OCI-LY7 (cell line): ENCODE measurements at regions not wholly inside any gene's neighbourhood (a gene's known extent, or its start where the extent isn't known, plus 50 kb on each side); places are given as distances from the start of the nearest gene placed in this dataset.
"Not testable (repeated sequence)": the region's sequence is repeated elsewhere in the genome, so short reads cannot be mapped to it uniquely, and the experiment has no call there.

Experiments
- BruUV-seq: library from RNA; stranded (reverse); fragments of 400-500 nt; replicated peaks from 2 replicates; lab custom pipeline; 2021; lab: Mats Ljungman, UMichigan
- CTCF ChIA-PET: fragments of 300-600 bp; sonication (Branson Sonifier 250); formaldehyde crosslinking; loops from one replicate; lab custom pipeline; 2022; ENCODE audit warnings: antibody characterized with exemption; ENCODE audit not compliant: unreplicated experiment; lab: Charles Lee
- POLR2A ChIA-PET: fragments of 300-600 bp; sonication (Branson Sonifier 250); formaldehyde crosslinking; loops from one replicate; lab custom pipeline; 2022; ENCODE audit warnings: antibody characterized with exemption; lab: Charles Lee
- DNase-seq: peaks from one replicate; pipeline ENCODE4 v3.0.0-alpha.2; 2015; ENCODE audit warnings: low spot score
- H2AFZ ChIP-seq: fragments of 200-600 bp; sonication (generic), shearing (Covaris generic); 2 replicates; pipeline ENCODE4 v1.6.1; 2014; ENCODE audit warnings: mild to moderate bottlenecking, antibody characterized with exemption, low read length, moderate library complexity
- H3K27ac ChIP-seq: fragments of 200-600 bp; sonication (generic); 2 replicates; pipeline ENCODE4 v1.5.1; 2014; ENCODE audit warnings: mixed run types, low read depth, mild to moderate bottlenecking, moderate library complexity, low read length, inconsistent platforms; ENCODE audit not compliant: poor library complexity, severe bottlenecking
- H3K36me3 ChIP-seq: fragments of 200-600 bp; sonication (generic); 2 replicates; pipeline ENCODE4 v1.6.1; 2014; ENCODE audit warnings: mild to moderate bottlenecking, antibody characterized with exemption, low read length, moderate library complexity, mixed read lengths; ENCODE audit not compliant: insufficient read depth
- H3K4me1 ChIP-seq: fragments of 200-600 bp; sonication (generic); 2 replicates; pipeline ENCODE4 v1.5.1; 2014; ENCODE audit warnings: mild to moderate bottlenecking, low read length; ENCODE audit not compliant: insufficient read depth, poor library complexity, severe bottlenecking
- H3K4me2 ChIP-seq: fragments of 200-600 bp; sonication (generic); 2 replicates; pipeline ENCODE4 v1.6.1; 2014; ENCODE audit warnings: mild to moderate bottlenecking, low read length
- H3K4me3 ChIP-seq: fragments of 200-600 bp; sonication (generic); 2 replicates; pipeline ENCODE4 v1.5.1; 2014; ENCODE audit warnings: mild to moderate bottlenecking, low read depth, low read length; ENCODE audit not compliant: poor library complexity, severe bottlenecking
- H3K79me2 ChIP-seq: fragments of 200-600 bp; sonication (generic); 2 replicates; pipeline ENCODE4 v1.6.1; 2016; ENCODE audit warnings: low read depth, mild to moderate bottlenecking, low read length, moderate library complexity, mixed read lengths; ENCODE audit not compliant: insufficient read depth
- H3K9me2 ChIP-seq: fragments of 200-600 bp; sonication (generic); 2 replicates; pipeline ENCODE4 v1.6.1; 2016; ENCODE audit warnings: mild to moderate bottlenecking, low read length, mixed read lengths; ENCODE audit not compliant: insufficient read depth
- H3K9me3 ChIP-seq: fragments of 200-600 bp; sonication (generic); 2 replicates; pipeline ENCODE4 v1.6.1; 2014; ENCODE audit warnings: mild to moderate bottlenecking, mixed run types, low read length, mixed read lengths
- H4K20me1 ChIP-seq: fragments of 200-600 bp; sonication (generic); 2 replicates; pipeline ENCODE4 v1.6.1; 2014; ENCODE audit warnings: mild to moderate bottlenecking, antibody characterized with exemption, low read length, moderate library complexity, mixed read lengths; ENCODE audit not compliant: insufficient read depth
- CTCF ChIP-seq: fragments of 200-600 bp; sonication (generic); conservative IDR thresholded peaks from 2 replicates; pipeline ENCODE4 v1.5.1; 2014; ENCODE audit warnings: mild to moderate bottlenecking, antibody characterized with exemption, low read length, moderate library complexity, mixed read lengths
- EZH2phosphoT487 ChIP-seq: fragments of 200-600 bp; sonication (generic); IDR thresholded peaks from 2 replicates; pipeline ENCODE4 v1.6.1; 2018; ENCODE audit warnings: low read depth, borderline replicate concordance, mild to moderate bottlenecking, mixed run types, antibody characterized with exemption, low read length, moderate library complexity, mixed read lengths
- intact Hi-C: fragments of 100-400 bp; cut with micrococcal nuclease; formaldehyde crosslinking; loops from one replicate; pipeline ENCODE4 v1.10.0; 2022; ENCODE audit not compliant: unreplicated experiment

GRCh38 chr20:53652859-53653517, 59.3 kb upstream of the ZNF217 start:
- Histone ChIP-seq H3K9me2 (no peaks in the 10 kb centered on the region), H3K4me3 (peak overlapping the region; percentile 50), H2AFZ (peak overlapping the region; percentile 88), H3K4me1 (peaks cover 66% of the 10 kb centered on the region), H3K79me2 (no peaks in the 10 kb centered on the region), H3K27ac (peak overlapping the region; percentile 91), H4K20me1 (no peaks in the 10 kb centered on the region), H3K36me3 (no peaks in the 10 kb centered on the region), H3K4me2 (peak overlapping the region; percentile 78), H3K9me3 (no peaks in the 10 kb centered on the region)
- TF ChIP-seq EZH2phosphoT487 (no peak), CTCF (no peak)
- intact Hi-C loops = loop anchor here (2.0 to 5.0 kb wide), 3 partner anchors 58 to 220 kb away; no protein-coding TSS in a partner anchor
- BruUV-seq = TSS peak; percentile 100
- POLR2A ChIA-PET = interaction anchor here (0.6 to 3.8 kb wide), 15 partner anchors 9 to 281 kb away, joined by 3 to 17 read pairs (median 4); no protein-coding TSS in a partner anchor
- peak; percentile 41 for DNase-seq
- CTCF ChIA-PET = no interaction called here

GRCh38 chr20:53652090-53652858, 58.6 kb upstream of the ZNF217 start:
- ChIA-PET POLR2A (interaction anchor here (0.6 to 3.8 kb wide), 16 partner anchors 8 to 689 kb away, joined by 3 to 17 read pairs (median 6); no protein-coding TSS in a partner anchor), CTCF (no interaction called here)
- no peaks in the 10 kb centered on the region for H4K20me1 ChIP-seq
- H3K79me2 ChIP-seq = no peaks in the 10 kb centered on the region
- H3K4me3 ChIP-seq = peak overlapping the region; percentile 50
- BruUV-seq = no TSS peak
- H3K36me3 ChIP-seq = no peaks in the 10 kb centered on the region
- H3K9me3 ChIP-seq = no peaks in the 10 kb centered on the region
- no peaks in the 10 kb centered on the region for H3K9me2 ChIP-seq
- H3K4me1 ChIP-seq = peaks cover 59% of the 10 kb centered on the region
- H3K4me2 ChIP-seq = peak overlapping the region; percentile 78
- H3K27ac ChIP-seq = peak overlapping the region; percentile 91
- no peak for TF ChIP-seq CTCF
- no peak for TF ChIP-seq EZH2phosphoT487
- peak; percentile 77 for DNase-seq
- intact Hi-C loops = loop anchor here (2.0 to 5.0 kb wide), 3 partner anchors 57 to 221 kb away; no protein-coding TSS in a partner anchor
- peak overlapping the region; percentile 88 for H2AFZ ChIP-seq

GRCh38 chr20:53649493-53649892, 55.9 kb upstream of the ZNF217 start:
- intact Hi-C loops, H3K27ac ChIP-seq, H3K36me3 ChIP-seq, H2AFZ ChIP-seq, H3K9me3 ChIP-seq, CTCF ChIA-PET, DNase-seq, H4K20me1 ChIP-seq, BruUV-seq, H3K79me2 ChIP-seq, H3K9me2 ChIP-seq, H3K4me2 ChIP-seq, H3K4me3 ChIP-seq: not testable (repeated sequence)
- H3K4me1 ChIP-seq = peaks cover 32% of the 10 kb centered on the region
- POLR2A ChIA-PET = interaction anchor here (1.4 to 2.1 kb wide), 2 partner anchors 16 to 27 kb away, joined by 3 to 16 read pairs; no protein-coding TSS in a partner anchor
